Brain microvascular endothelial cell (primary cell): ENCODE measurements at regions not wholly inside any gene's neighbourhood (a gene's known extent, or its start where the extent isn't known, plus 50 kb on each side); places are given as distances from the start of the nearest gene placed in this dataset.
"Not testable (repeated sequence)": the region's sequence is repeated elsewhere in the genome, so short reads cannot be mapped to it uniquely, and the experiment has no call there.

Experiments used
- DNase-seq: peaks from one replicate; pipeline ENCODE4 v3.0.0-alpha.2; 2020
- H3K27ac ChIP-seq: fragments of 250-450 bp; sonication (Bioruptor Pico); 2 replicates; pipeline ENCODE4 v1.5.1; 2020; ENCODE audit warnings: mild to moderate bottlenecking, moderate library complexity
- H3K27me3 ChIP-seq: fragments of 250-450 bp; sonication (Bioruptor Pico); replicated peaks from 2 replicates; pipeline ENCODE4 v1.5.1; 2020; ENCODE audit warnings: mild to moderate bottlenecking
- H3K36me3 ChIP-seq: fragments of 250-450 bp; sonication (Bioruptor Pico); replicated peaks from 2 replicates; pipeline ENCODE4 v1.5.1; 2020; ENCODE audit warnings: mild to moderate bottlenecking
- H3K4me3 ChIP-seq: 2 replicates; pipeline ENCODE4 v1.5.1; 2011; ENCODE audit warnings: low read depth, mild to moderate bottlenecking, control low read depth, low read length, moderate library complexity
- in situ Hi-C: cut with HindIII; loops from 2 replicates; pipeline ENCODE4 v1.10.0; 2017; ENCODE audit warnings: low sequenced_read_pairs, low pct_ligation_motif_present
- TF ChIP-seq, protein P1 (sequence below): IDR thresholded peaks from 2 replicates; pipeline ENCODE4 v1.5.1; 2011; ENCODE audit warnings: low read depth, mild to moderate bottlenecking, moderate library complexity, low read length, control low read depth, inconsistent platforms; ENCODE audit errors: missing control alignments

DNA sequence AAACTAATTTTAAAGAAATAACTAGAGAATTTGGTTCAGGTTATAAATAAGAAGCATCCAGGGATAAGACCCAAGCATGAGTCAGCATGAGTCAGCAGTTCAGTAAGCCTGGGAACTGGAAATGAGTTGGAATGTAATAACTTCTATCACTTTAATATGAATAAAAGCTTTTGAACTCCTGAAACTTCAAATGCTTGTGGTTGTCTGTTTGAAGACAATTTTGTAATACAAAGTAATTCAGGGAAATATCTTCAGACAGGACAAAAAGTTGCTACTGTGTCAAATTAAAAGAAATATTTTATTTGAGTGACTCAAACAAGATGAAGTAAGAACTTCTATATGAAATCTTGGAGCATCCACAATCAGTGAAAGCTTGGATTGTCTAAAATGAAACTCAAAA is 331.2 kb upstream of the DAB2 start:
- in situ Hi-C loops, result no loop called here
- TF ChIP-seq, protein P1, sequence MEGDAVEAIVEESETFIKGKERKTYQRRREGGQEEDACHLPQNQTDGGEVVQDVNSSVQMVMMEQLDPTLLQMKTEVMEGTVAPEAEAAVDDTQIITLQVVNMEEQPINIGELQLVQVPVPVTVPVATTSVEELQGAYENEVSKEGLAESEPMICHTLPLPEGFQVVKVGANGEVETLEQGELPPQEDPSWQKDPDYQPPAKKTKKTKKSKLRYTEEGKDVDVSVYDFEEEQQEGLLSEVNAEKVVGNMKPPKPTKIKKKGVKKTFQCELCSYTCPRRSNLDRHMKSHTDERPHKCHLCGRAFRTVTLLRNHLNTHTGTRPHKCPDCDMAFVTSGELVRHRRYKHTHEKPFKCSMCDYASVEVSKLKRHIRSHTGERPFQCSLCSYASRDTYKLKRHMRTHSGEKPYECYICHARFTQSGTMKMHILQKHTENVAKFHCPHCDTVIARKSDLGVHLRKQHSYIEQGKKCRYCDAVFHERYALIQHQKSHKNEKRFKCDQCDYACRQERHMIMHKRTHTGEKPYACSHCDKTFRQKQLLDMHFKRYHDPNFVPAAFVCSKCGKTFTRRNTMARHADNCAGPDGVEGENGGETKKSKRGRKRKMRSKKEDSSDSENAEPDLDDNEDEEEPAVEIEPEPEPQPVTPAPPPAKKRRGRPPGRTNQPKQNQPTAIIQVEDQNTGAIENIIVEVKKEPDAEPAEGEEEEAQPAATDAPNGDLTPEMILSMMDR, result no peak
- peak; percentile 95 for DNase-seq
- Histone ChIP-seq H3K4me3 (no peak overlapping the region), H3K27me3 (no peaks in the 10 kb centered on the region), H3K27ac (peak overlapping the region; percentile 91), H3K36me3 (no peaks in the 10 kb centered on the region)

DNA sequence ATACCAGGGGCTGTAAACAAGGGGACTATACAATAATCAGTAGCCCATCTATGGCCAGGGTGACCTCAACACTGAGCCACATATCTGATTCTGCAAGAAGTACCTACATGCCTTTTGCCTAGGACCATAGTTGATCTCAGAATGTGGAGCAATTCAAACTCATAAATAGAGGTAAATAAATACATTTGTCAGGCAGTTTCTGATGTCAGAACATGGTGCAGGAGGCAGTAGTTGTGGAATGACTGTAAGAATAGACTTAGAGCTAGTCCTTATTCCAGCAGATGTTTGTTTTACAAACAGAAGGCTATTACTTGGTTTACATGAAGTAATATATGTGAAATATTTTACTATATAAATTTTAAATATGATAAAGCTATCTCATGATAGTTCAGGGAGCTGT is 330.7 kb upstream of the DAB2 start:
- TF ChIP-seq, protein P1, result no peak
- no peaks in the 10 kb centered on the region for H3K27me3 ChIP-seq
- peak overlapping the region; percentile 91 for H3K27ac ChIP-seq
- no peak overlapping the region for H3K4me3 ChIP-seq
- DNase-seq, result no peak
- in situ Hi-C loops, result no loop called here
- no peaks in the 10 kb centered on the region for H3K36me3 ChIP-seq

DNA sequence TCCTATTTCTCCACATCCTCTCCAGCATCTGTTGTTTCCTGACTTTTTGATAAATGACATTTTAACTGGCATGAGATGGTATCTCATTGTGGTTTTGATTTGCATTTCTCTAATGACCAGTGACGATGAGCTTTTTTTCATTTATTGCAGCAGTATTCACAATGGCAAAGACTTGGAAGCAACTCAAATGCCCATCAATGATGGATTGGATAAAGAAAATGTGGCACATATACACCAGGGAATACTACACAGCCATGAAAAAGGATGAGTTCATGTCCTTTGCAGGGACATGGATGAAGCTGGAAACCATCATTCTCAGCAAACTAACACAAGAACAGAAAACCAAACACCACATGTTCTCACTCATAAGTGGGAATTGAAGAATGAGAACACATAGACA is 329.0 kb upstream of the DAB2 start:
- DNase-seq, in situ Hi-C loops, H3K27ac ChIP-seq, H3K27me3 ChIP-seq, H3K4me3 ChIP-seq, H3K36me3 ChIP-seq: not testable (repeated sequence)

DNA sequence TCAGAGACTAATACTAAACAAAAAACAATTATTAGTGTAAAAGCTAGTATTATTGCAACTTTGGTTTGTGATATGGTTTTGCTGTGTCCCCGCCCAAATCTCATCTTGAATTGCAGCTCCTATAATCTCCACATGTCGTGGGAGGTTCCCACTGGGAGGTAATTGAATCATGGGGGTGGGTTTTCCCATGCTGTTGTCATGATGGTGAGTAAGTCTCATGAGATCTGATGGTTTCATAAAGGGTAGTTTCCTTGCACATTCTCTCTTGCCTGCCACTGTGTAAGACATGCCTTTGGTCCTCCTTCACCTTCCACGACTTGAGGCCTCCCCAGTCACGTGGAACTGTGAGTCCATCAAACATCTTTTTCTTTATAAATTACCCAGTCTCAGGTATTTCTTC is 325.9 kb upstream of the DAB2 start:
- no peak overlapping the region for H3K27ac ChIP-seq
- H3K27me3 ChIP-seq, result no peaks in the 10 kb centered on the region
- in situ Hi-C loops, result no loop called here
- DNase-seq, result no peak
- H3K36me3 ChIP-seq, result no peaks in the 10 kb centered on the region
- no peak overlapping the region for H3K4me3 ChIP-seq
- TF ChIP-seq, protein P1, result no peak

DNA sequence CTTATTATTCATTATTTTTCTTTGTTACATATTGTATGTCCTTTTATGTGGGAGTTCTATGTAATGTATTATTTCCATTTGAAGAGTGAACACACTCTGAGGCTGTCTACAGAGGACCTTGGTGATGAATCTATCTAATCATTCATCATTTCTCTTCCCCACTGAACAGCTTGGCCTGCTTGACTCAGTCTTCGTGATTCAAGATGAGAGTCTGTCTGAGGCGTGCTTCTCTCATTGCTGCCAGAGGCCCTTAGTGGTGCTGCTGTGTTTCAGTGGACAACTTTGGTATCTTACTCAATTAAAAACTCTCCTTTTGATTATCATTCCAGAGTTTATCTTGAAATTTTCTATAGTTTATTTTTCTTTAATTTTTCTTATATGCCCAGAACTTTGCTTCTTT is 318.1 kb upstream of the DAB2 start:
- no peak overlapping the region for H3K4me3 ChIP-seq
- no peak for DNase-seq
- TF ChIP-seq, protein P1, result no peak
- no peaks in the 10 kb centered on the region for H3K27me3 ChIP-seq
- no peaks in the 10 kb centered on the region for H3K36me3 ChIP-seq
- no peak overlapping the region for H3K27ac ChIP-seq
- in situ Hi-C loops, result no loop called here

DNA sequence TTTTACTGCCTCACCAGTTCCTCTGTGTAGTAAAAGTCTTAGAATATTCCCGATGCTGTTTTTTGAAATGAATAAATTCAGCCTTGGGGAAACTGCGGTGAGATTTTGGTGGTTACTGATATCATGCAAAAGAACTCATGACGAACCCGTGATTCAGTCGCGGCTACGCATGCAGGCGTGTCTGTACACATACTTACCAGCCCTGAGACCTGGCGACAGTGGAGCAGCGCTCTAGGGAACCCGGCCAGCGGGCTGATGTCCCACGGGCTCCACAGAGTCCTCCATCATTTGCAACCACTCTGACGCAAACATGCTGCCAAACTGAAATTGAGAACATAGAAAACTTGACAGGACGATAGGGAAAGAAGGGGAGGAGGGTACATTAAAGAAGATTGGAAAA is 315.6 kb upstream of the DAB2 start:
- Histone ChIP-seq H3K36me3 (no peaks in the 10 kb centered on the region), H3K27ac (no peak overlapping the region), H3K27me3 (no peaks in the 10 kb centered on the region), H3K4me3 (no peak overlapping the region)
- TF ChIP-seq, protein P1, result no peak
- in situ Hi-C loops, result no loop called here
- DNase-seq, result no peak
